Pancreas (tissue), 10 donors: ENCODE measurements at regions not wholly inside any gene's neighbourhood (a gene's known extent, or its start where the extent isn't known, plus 50 kb on each side); places are given as distances from the start of the nearest gene placed in this dataset.
"Not testable (repeated sequence)": the region's sequence is repeated elsewhere in the genome, so short reads cannot be mapped to it uniquely, and the experiment has no call there.

Experiments used
- ATAC-seq, 4 donors: fragments of 200-7000 bp; cut with Tn5 transposase; one replicate each; pipeline versions ENCODE4 v1.8.0 to v1.9.1; 2020; ENCODE audit warnings: mild to moderate bottlenecking in 4 of 4, moderate library complexity in 4 of 4
- DNase-seq, 6 donors: peaks; one replicate each; pipeline ENCODE4 v3.0.0-alpha.2; 2020
- FAIRE-seq: peaks from 2 replicates; lab custom pipeline; 2012; peaks lifted over from hg19 to GRCh38; lab: Jason Lieb, UNC
- H3K27ac ChIP-seq, 4 donors: fragments of 200-600 bp; sonication (generic); 1 replicate in 3 of 4; 2 replicates in 1 of 4; pipeline versions ENCODE4 v1.5.0 to v1.8.0; 2020
- H3K27me3 ChIP-seq, 4 donors: fragments of 200-600 bp; one replicate each; pipeline ENCODE4 v1.8.0; 2021
- H3K36me3 ChIP-seq, 3 donors: fragments of 200-600 bp; sonication (generic) in 1 of 3; one replicate each; pipeline versions ENCODE4 v1.5.0 to v1.8.0; 2020 to 2021
- H3K4me1 ChIP-seq, 3 donors: fragments of 200-600 bp; one replicate each; pipeline ENCODE4 v1.8.0; 2021
- H3K4me3 ChIP-seq, 4 donors: fragments of 200-600 bp; sonication (generic) in 2 of 4; one replicate each; pipeline versions ENCODE4 v1.5.0 to v1.8.0; 2020 to 2021
- H3K9me3 ChIP-seq, 4 donors: fragments of 200-600 bp; one replicate each; pipeline ENCODE4 v1.8.0; 2021
- WGBS, 2 donors: extraction: QIAGEN DNeasy Blood & Tissue Kit; methylation state at CpG; one replicate each; pipeline ENCODE4 v1.1.7; 2013; 5-methylcytosine and 5-hydroxymethylcytosine counted together
- intact Hi-C, 3 donors: fragments of 100-400 bp; cut with DNase I; formaldehyde crosslinking; loops; one replicate each; pipeline versions ENCODE4 v1.11.1 to v1.14.2; 2022
- TF ChIP-seq, protein P1 (sequence below), 4 donors: fragments of 200-600 bp; sonication (generic) in 3 of 4; IDR thresholded peaks; one replicate each; pipeline versions ENCODE4 v1.5.0 to v1.8.0; 2021; ENCODE audit warnings: antibody characterized with exemption in 4 of 4
- donor health status: healthy with polysubstance abuse.
- donor health status: DM: no; HTN: no; CAD: no; lungs with moderate emphysema.
- donor health status: DM: no; HTN: no; CAD: no.
- donor health status: control.
- donor health status: control.
- donor health status: Bipolar disorder and iron deficiency.
- donor health status: DM: yes; HTN: yes; CAD: no.
- donor health status: DM: no; HTN: no; CAD: no.
- donor health status: DM: no; HTN: no; CAD: no.
- donor health status: DM: yes; HTN: yes; CAD: no.

DNA sequence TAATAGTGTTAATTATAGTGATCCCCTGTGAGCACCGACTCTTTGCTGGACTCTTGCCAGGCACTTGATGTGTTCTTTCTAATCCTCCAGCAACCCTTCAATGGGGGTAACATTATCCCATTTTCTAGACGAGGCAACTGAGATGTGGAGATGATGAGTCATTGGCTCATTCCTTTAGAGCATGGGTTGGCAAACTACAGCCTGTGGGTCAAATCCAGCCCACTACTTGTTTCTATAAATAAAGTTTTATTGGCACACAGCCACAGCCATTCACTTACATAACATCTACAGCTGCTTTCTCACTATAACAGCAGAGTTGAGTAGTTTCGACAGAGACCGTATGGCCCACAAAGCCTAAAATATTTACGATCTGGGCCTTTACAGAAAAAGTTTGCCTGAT lies 249.5 kb upstream of the KCNG1 start:
- TF ChIP-seq, protein P1, sequence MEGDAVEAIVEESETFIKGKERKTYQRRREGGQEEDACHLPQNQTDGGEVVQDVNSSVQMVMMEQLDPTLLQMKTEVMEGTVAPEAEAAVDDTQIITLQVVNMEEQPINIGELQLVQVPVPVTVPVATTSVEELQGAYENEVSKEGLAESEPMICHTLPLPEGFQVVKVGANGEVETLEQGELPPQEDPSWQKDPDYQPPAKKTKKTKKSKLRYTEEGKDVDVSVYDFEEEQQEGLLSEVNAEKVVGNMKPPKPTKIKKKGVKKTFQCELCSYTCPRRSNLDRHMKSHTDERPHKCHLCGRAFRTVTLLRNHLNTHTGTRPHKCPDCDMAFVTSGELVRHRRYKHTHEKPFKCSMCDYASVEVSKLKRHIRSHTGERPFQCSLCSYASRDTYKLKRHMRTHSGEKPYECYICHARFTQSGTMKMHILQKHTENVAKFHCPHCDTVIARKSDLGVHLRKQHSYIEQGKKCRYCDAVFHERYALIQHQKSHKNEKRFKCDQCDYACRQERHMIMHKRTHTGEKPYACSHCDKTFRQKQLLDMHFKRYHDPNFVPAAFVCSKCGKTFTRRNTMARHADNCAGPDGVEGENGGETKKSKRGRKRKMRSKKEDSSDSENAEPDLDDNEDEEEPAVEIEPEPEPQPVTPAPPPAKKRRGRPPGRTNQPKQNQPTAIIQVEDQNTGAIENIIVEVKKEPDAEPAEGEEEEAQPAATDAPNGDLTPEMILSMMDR (IDR thresholded peaks at IDR 0.05) = no peak
- Histone ChIP-seq H3K36me3 (no peaks in the 10 kb centered on the region), H3K27me3 (no peaks in the 10 kb centered on the region), H3K4me1 (no peaks in the 10 kb centered on the region), H3K9me3 (no peaks in the 10 kb centered on the region), H3K27ac (no peak overlapping the region), H3K4me3 (no peak overlapping the region)
- intact Hi-C loops = no loop called here
- DNase-seq = no peak
- ATAC-seq = no peak
- 69 to 78% methylated on average over 5 of the region's 5 CpGs for WGBS, 2 donors
- no peak for FAIRE-seq

DNA sequence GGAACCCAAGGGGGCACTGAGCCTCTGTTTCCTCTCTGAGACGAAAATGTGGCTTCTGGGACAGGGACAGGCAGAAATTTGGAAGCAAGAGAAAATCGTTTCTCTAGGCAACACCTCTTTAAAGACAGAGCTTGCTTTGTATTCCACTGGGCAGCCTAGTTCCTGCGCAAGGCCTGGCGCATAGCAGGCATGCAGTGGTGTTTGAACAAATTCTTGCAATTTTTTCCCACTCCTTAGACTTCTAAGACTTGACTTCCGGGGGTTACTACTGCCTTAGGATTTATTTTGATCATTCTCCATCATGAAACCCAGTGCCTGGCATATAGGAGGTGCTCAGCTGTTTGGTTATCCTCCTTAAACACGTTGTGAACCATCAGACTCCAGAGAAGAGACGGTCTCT lies 249.0 kb upstream of the KCNG1 start:
- no peak for FAIRE-seq
- intact Hi-C loops = no loop called here
- H3K9me3 ChIP-seq = no peaks in the 10 kb centered on the region
- H3K27ac ChIP-seq = no peak overlapping the region
- ATAC-seq = no peak
- no peaks in the 10 kb centered on the region for H3K36me3 ChIP-seq
- no peak overlapping the region for H3K4me3 ChIP-seq
- DNase-seq = no peak
- TF ChIP-seq, protein P1 (IDR thresholded peaks at IDR 0.05) = no peak
- H3K4me1 ChIP-seq = no peaks in the 10 kb centered on the region
- WGBS, 2 donors = 60 to 66% methylated on average over 7 of the region's 7 CpGs
- no peaks in the 10 kb centered on the region for H3K27me3 ChIP-seq

DNA sequence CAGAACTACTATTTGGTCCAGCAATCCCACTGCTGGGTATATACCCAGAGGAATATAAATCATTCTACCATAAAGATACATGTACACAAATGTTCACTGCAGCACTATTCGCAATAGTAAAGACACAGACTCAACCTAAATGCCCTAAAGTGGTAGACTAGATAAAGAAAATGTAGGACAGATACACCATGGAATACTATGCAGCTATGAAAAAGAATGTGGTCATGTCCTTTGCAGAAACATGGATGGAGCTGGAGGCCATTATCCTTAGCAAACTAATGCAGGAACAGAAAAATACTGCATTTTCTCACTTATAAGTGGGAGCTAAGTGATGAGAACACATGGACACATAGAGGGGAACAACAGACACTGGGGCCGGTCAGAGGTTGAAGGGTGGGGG lies 248.4 kb upstream of the KCNG1 start:
- WGBS, 2 donors = 69 to 86% methylated on average over 2 of the region's 2 CpGs
- H3K27ac ChIP-seq, H3K9me3 ChIP-seq, DNase-seq, H3K4me3 ChIP-seq, H3K27me3 ChIP-seq, ATAC-seq, intact Hi-C loops, H3K36me3 ChIP-seq, H3K4me1 ChIP-seq, FAIRE-seq: not testable (repeated sequence)

DNA sequence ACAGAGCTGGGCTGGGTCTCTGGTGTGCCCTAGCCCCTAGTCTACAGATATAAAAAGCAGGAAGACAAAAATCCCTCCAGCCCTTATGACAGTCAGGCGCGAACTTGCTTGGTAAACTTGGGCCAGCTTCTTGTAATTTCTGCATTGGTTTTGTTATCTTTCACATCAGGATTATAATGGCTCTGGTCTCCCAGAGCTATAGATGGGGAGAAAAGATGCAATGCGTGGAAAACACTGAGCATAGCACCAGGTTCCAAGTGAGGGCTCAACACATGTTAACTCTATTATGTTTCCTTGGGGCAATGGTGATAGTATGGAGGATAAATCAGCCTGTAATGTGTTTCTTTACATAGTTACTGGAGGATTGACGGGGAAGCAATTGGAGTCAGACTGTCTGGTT lies 246.8 kb upstream of the KCNG1 start:
- no peak overlapping the region for H3K27ac ChIP-seq
- H3K9me3 ChIP-seq = no peaks in the 10 kb centered on the region
- H3K36me3 ChIP-seq = no peaks in the 10 kb centered on the region
- no peak for ATAC-seq
- DNase-seq = no peak
- H3K4me1 ChIP-seq = no peaks in the 10 kb centered on the region
- 63 to 88% methylated on average over 4 of the region's 4 CpGs for WGBS, 2 donors
- FAIRE-seq = no peak
- TF ChIP-seq, protein P1 (IDR thresholded peaks at IDR 0.05) = no peak
- no peaks in the 10 kb centered on the region for H3K27me3 ChIP-seq
- H3K4me3 ChIP-seq = no peak overlapping the region
- intact Hi-C loops = no loop called here

DNA sequence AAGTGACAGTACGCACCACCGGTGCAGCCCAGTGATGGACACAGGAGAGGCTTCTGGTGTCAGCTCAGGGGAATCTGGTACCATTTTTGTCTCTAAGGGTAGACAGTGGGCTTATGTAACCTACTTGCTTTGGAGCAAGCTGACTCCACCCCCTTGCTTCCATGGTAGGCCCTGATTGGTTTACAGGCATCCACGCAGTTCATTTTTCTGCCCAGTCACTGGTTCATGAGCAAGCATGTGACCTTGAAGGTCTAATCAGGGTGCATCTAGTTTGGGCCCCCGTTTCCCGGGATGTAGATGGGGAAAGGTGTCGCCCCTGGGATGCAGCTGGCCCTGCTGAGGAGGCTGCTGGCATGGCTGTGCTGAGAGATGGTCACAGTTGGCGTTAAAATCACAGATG lies 244.8 kb upstream of the KCNG1 start:
- ATAC-seq (no peak), FAIRE-seq (no peak), DNase-seq (no peak)
- no peaks in the 10 kb centered on the region for H3K36me3 ChIP-seq
- WGBS, 2 donors = 77 to 85% methylated on average over 7 of the region's 7 CpGs
- H3K27me3 ChIP-seq = no peaks in the 10 kb centered on the region
- TF ChIP-seq, protein P1 (IDR thresholded peaks at IDR 0.05) = no peak
- no peaks in the 10 kb centered on the region for H3K4me1 ChIP-seq
- intact Hi-C loops = no loop called here
- no peak overlapping the region for H3K27ac ChIP-seq
- H3K9me3 ChIP-seq = no peaks in the 10 kb centered on the region
- no peak overlapping the region for H3K4me3 ChIP-seq

DNA sequence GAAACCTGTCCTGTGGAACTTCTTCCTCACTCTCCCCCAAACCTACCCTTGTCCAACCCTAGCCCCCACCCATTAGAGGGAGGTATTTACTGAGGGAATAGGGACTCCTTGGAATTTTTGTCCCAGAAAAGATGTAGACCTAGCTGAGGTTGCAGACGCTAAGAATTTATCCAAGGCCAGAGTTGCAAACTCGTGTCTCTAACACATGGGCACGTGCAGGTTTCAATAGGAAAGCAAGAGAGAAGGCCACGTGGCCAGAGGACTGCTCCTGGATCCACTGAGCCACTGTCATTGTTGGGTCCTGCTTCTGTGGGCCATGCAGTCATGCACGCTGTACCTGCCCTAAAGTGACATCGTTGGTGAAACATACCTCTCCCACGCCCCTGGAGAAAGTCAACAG lies 243.4 kb upstream of the KCNG1 start:
- intact Hi-C loops = no loop called here
- Histone ChIP-seq H3K36me3 (no peaks in the 10 kb centered on the region), H3K27me3 (no peaks in the 10 kb centered on the region), H3K9me3 (no peaks in the 10 kb centered on the region), H3K4me3 (no peak overlapping the region), H3K27ac (no peak overlapping the region), H3K4me1 (no peaks in the 10 kb centered on the region)
- DNase-seq = no peak
- TF ChIP-seq, protein P1 (IDR thresholded peaks at IDR 0.05) = no peak
- no peak for ATAC-seq
- FAIRE-seq = no peak
- 68 to 73% methylated on average over 7 of the region's 7 CpGs for WGBS, 2 donors
